ENCODE measurements at regions not wholly inside any gene's neighbourhood (a gene's known extent, or its start where the extent isn't known, plus 50 kb on each side); places are given as distances from the start of the nearest gene placed in this dataset.

- no peaks in the 10 kb centered on the region for H3K9me3 ChIP-seq (ENCODE audit: control insufficient read depth, low read depth, low read length)
- H3K4me3 ChIP-seq (ENCODE audit: control insufficient read depth in 2 of 3, extremely low read depth in 1 of 3, insufficient read depth in 2 of 3, low read depth in 1 of 3, low read length in 3 of 3), result no peak overlapping the region
- no peak for TF ChIP-seq EZH2 (IDR thresholded peaks at IDR 0.05; ENCODE audit: low read length)
- TF ChIP-seq CTCF (optimal IDR thresholded peaks at IDR 0.05 in 1 of 3, IDR thresholded peaks at IDR 0.05 in 1 of 3, conservative IDR thresholded peaks at IDR 0.05 in 1 of 3; ENCODE audit: extremely low read depth in 1 of 3, insufficient read depth in 2 of 3, low read length in 3 of 3), result no peak
- H3K27me3 ChIP-seq (ENCODE audit: control insufficient read depth, extremely low read depth, insufficient read depth, low read length), result no peaks in the 10 kb centered on the region
- DNase-seq (ENCODE audit: low read depth, low spot score), result no peak
- H3K79me2 ChIP-seq (ENCODE audit: control insufficient read depth, insufficient read depth, low read length), result no peaks in the 10 kb centered on the region
- H3K4me2 ChIP-seq (ENCODE audit: control insufficient read depth, extremely low read depth, insufficient read depth, low read depth, low read length), result no peak overlapping the region
- no peak overlapping the region for H3K9ac ChIP-seq (ENCODE audit: control insufficient read depth, extremely low read depth, insufficient read depth, low read length)
- no peak for FAIRE-seq
- peaks cover 8% of the 10 kb centered on the region for H3K4me1 ChIP-seq (ENCODE audit: control insufficient read depth, extremely low read depth, insufficient read depth, low read length)
- no peaks in the 10 kb centered on the region for H3K9me1 ChIP-seq (ENCODE audit: control insufficient read depth, extremely low read depth, insufficient read depth, low read length)
- dilution Hi-C loops (cut with MboI; ENCODE audit: extremely low pct_ligation_motif_present, low sequenced_read_pairs), result no loop called here
- no peaks in the 10 kb centered on the region for H4K20me1 ChIP-seq (ENCODE audit: control insufficient read depth, extremely low read depth, insufficient read depth, low read length)
- no peaks in the 10 kb centered on the region for H3K36me3 ChIP-seq (ENCODE audit: control insufficient read depth in 2 of 2, extremely low read depth in 1 of 2, insufficient read depth in 2 of 2, low read length in 2 of 2)
- no peak overlapping the region for H2AFZ ChIP-seq (ENCODE audit: control insufficient read depth, low read length)
- H3K27ac ChIP-seq (ENCODE audit: control insufficient read depth, insufficient read depth, low read length), result no peak overlapping the region
These were observed 538.9 kb downstream of the BNC2 start for GRCh38 chr9:16331527-16331926.

GRCh38 chr9:16333691-16334090, 536.8 kb downstream of the BNC2 start:
- H3K4me2 ChIP-seq (ENCODE audit: control insufficient read depth, extremely low read depth, insufficient read depth, low read depth, low read length), result no peak overlapping the region
- peaks cover 23% of the 10 kb centered on the region for H3K4me1 ChIP-seq (ENCODE audit: control insufficient read depth, extremely low read depth, insufficient read depth, low read length)
- dilution Hi-C loops (cut with MboI; ENCODE audit: extremely low pct_ligation_motif_present, low sequenced_read_pairs), result no loop called here
- H4K20me1 ChIP-seq (ENCODE audit: control insufficient read depth, extremely low read depth, insufficient read depth, low read length), result no peaks in the 10 kb centered on the region
- H3K27me3 ChIP-seq (ENCODE audit: control insufficient read depth, extremely low read depth, insufficient read depth, low read length), result no peaks in the 10 kb centered on the region
- H3K9ac ChIP-seq (ENCODE audit: control insufficient read depth, extremely low read depth, insufficient read depth, low read length), result no peak overlapping the region
- no peaks in the 10 kb centered on the region for H3K9me3 ChIP-seq (ENCODE audit: control insufficient read depth, low read depth, low read length)
- no peaks in the 10 kb centered on the region for H3K79me2 ChIP-seq (ENCODE audit: control insufficient read depth, insufficient read depth, low read length)
- no peaks in the 10 kb centered on the region for H3K9me1 ChIP-seq (ENCODE audit: control insufficient read depth, extremely low read depth, insufficient read depth, low read length)
- FAIRE-seq (no peak), DNase-seq (ENCODE audit: low read depth, low spot score) (no peak)
- H2AFZ ChIP-seq (ENCODE audit: control insufficient read depth, low read length), result no peak overlapping the region
- TF ChIP-seq CTCF (optimal IDR thresholded peaks at IDR 0.05 in 1 of 3, IDR thresholded peaks at IDR 0.05 in 1 of 3, conservative IDR thresholded peaks at IDR 0.05 in 1 of 3; ENCODE audit: extremely low read depth in 1 of 3, insufficient read depth in 2 of 3, low read length in 3 of 3) (no peak), EZH2 (IDR thresholded peaks at IDR 0.05; ENCODE audit: low read length) (no peak)
- H3K27ac ChIP-seq (ENCODE audit: control insufficient read depth, insufficient read depth, low read length), result no peak overlapping the region
- no peaks in the 10 kb centered on the region for H3K36me3 ChIP-seq (ENCODE audit: control insufficient read depth in 2 of 2, extremely low read depth in 1 of 2, insufficient read depth in 2 of 2, low read length in 2 of 2)
- no peak overlapping the region for H3K4me3 ChIP-seq (ENCODE audit: control insufficient read depth in 2 of 3, extremely low read depth in 1 of 3, insufficient read depth in 2 of 3, low read depth in 1 of 3, low read length in 3 of 3)
